Breast epithelium (tissue), 4 donors: ENCODE measurements at regions not wholly inside any gene's neighbourhood (a gene's known extent, or its start where the extent isn't known, plus 50 kb on each side); places are given as distances from the start of the nearest gene placed in this dataset.

Experiments used
- DNase-seq, 2 donors: peaks; one replicate each; pipeline ENCODE4 v3.0.0-alpha.2; 2019; ENCODE audit warnings: low spot score in 2 of 2
- H3K27ac ChIP-seq, 2 donors: fragments of 200-600 bp; sonication (generic) in 1 of 2; one replicate each; pipeline ENCODE4 v1.5.1; 2016 to 2019; ENCODE audit warnings: mild to moderate bottlenecking in 1 of 2
- H3K27me3 ChIP-seq, 2 donors: fragments of 200-600 bp; sonication (generic) in 1 of 2; one replicate each; pipeline versions ENCODE4 v1.5.1 to v1.6.0; 2017 to 2019; ENCODE audit warnings: control low read depth in 1 of 2, mild to moderate bottlenecking in 1 of 2
- H3K36me3 ChIP-seq: fragments of 200-600 bp; one replicate; pipeline ENCODE4 v1.5.1; 2019
- H3K4me1 ChIP-seq, 2 donors: fragments of 200-600 bp; sonication (generic); one replicate each; pipeline ENCODE4 v1.5.1; 2016 to 2019; ENCODE audit warnings: control low read depth in 1 of 2
- H3K4me3 ChIP-seq, 3 donors: fragments of 200-600 bp; sonication (generic); 1 replicate in 2 of 3; 2 replicates in 1 of 3; pipeline ENCODE4 v1.5.1; 2016 to 2019; ENCODE audit warnings: mild to moderate bottlenecking in 3 of 3, moderate library complexity in 2 of 3
- H3K9me3 ChIP-seq, 2 donors: fragments of 200-600 bp; sonication (generic) in 1 of 2; one replicate each; pipeline ENCODE4 v1.5.1; 2016 to 2019; ENCODE audit warnings: control low read depth in 1 of 2
- CTCF ChIP-seq, 3 donors: fragments of 450-650 bp; IDR thresholded peaks; one replicate each; pipeline ENCODE4 v1.5.1; 2016 to 2017; ENCODE audit warnings: antibody characterized with exemption in 3 of 3, mild to moderate bottlenecking in 3 of 3, moderate library complexity in 3 of 3
- POLR2A ChIP-seq: fragments of 450-650 bp; IDR thresholded peaks from one replicate; pipeline ENCODE4 v1.6.1; 2016; ENCODE audit warnings: antibody characterized with exemption, mild to moderate bottlenecking, moderate library complexity
- POLR2AphosphoS5 ChIP-seq, 3 donors: sonication (generic); formaldehyde crosslinking; IDR thresholded peaks; one replicate each; pipeline ENCODE4 v1.6.1; 2017; ENCODE audit warnings: antibody characterized with exemption in 3 of 3
- intact Hi-C: fragments of 100-400 bp; cut with DNase I; formaldehyde crosslinking; loops from one replicate; pipeline ENCODE4 v1.15.1; 2023; ENCODE audit warnings: low total_unique reads

- Histone ChIP-seq H3K27ac (no peak overlapping the region), H3K9me3 (no peaks in the 10 kb centered on the region), H3K27me3 (no peaks in the 10 kb centered on the region), H3K4me1 (no peaks in the 10 kb centered on the region), H3K36me3 (no peaks in the 10 kb centered on the region), H3K4me3 (no peak overlapping the region)
- intact Hi-C loops = loop anchor here (5.0 kb wide), 1 partner anchor 1090 kb away; no protein-coding TSS in a partner anchor
- no peak for DNase-seq
- TF ChIP-seq CTCF (IDR thresholded peaks at IDR 0.05) (no peak), POLR2AphosphoS5 (IDR thresholded peaks at IDR 0.05) (no peak), POLR2A (no peak)
Measured at GRCh38 chr2:120797421-120798221, 62.0 kb downstream of the GLI2 start.

GRCh38 chr2:120798567-120799247, 63.0 kb downstream of the GLI2 start:
- H3K27ac ChIP-seq = no peak overlapping the region

GRCh38 chr2:120802158-120802557, 66.5 kb downstream of the GLI2 start:
- Histone ChIP-seq H3K4me1 (no peaks in the 10 kb centered on the region), H3K27me3 (no peaks in the 10 kb centered on the region), H3K36me3 (no peaks in the 10 kb centered on the region), H3K27ac (peak overlapping the region in 1 of 2 donors; percentile 7), H3K4me3 (no peak overlapping the region), H3K9me3 (no peaks in the 10 kb centered on the region)
- no peak for DNase-seq
- intact Hi-C loops = no loop called here
- TF ChIP-seq POLR2AphosphoS5 (IDR thresholded peaks at IDR 0.05) (no peak), CTCF (IDR thresholded peaks at IDR 0.05) (no peak), POLR2A (no peak)

More at GRCh38 chr2:120798567-120799247, 63.0 kb downstream of the GLI2 start:
- DNase-seq = no peak
- Histone ChIP-seq H3K27me3 (no peaks in the 10 kb centered on the region), H3K4me3 (no peak overlapping the region), H3K4me1 (no peaks in the 10 kb centered on the region), H3K9me3 (no peaks in the 10 kb centered on the region), H3K36me3 (no peaks in the 10 kb centered on the region)
- intact Hi-C loops = loop anchor here (5.0 kb wide), 1 partner anchor 1091 kb away; no protein-coding TSS in a partner anchor
- TF ChIP-seq POLR2AphosphoS5 (IDR thresholded peaks at IDR 0.05) = no peak
- TF ChIP-seq CTCF (IDR thresholded peaks at IDR 0.05) = no peak
- TF ChIP-seq POLR2A = no peak

- H3K4me3 ChIP-seq = no peak overlapping the region
- H3K9me3 ChIP-seq = no peaks in the 10 kb centered on the region
- H3K4me1 ChIP-seq = no peaks in the 10 kb centered on the region
- TF ChIP-seq CTCF (IDR thresholded peaks at IDR 0.05) (no peak), POLR2AphosphoS5 (IDR thresholded peaks at IDR 0.05) (no peak), POLR2A (no peak)
- peak overlapping the region in 1 of 2 donors; percentile 25 for H3K27ac ChIP-seq
- intact Hi-C loops = no loop called here
- H3K36me3 ChIP-seq = no peaks in the 10 kb centered on the region
- DNase-seq = no peak
- H3K27me3 ChIP-seq = no peaks in the 10 kb centered on the region
Measured at GRCh38 chr2:120802867-120803484, 67.3 kb downstream of the GLI2 start.
